HG03575 (cell line): ENCODE measurements at regions not wholly inside any gene's neighbourhood (a gene's known extent, or its start where the extent isn't known, plus 50 kb on each side); places are given as distances from the start of the nearest gene placed in this dataset.

Experiments used
- ATAC-seq: cut with Tn5 transposase; IDR thresholded peaks from one replicate; pipeline ENCODE4 v1.9.1; 2021; ENCODE audit not compliant: unreplicated experiment, insufficient number of reproducible peaks, low FRiP score; ENCODE audit errors: extremely low read depth

DNA sequence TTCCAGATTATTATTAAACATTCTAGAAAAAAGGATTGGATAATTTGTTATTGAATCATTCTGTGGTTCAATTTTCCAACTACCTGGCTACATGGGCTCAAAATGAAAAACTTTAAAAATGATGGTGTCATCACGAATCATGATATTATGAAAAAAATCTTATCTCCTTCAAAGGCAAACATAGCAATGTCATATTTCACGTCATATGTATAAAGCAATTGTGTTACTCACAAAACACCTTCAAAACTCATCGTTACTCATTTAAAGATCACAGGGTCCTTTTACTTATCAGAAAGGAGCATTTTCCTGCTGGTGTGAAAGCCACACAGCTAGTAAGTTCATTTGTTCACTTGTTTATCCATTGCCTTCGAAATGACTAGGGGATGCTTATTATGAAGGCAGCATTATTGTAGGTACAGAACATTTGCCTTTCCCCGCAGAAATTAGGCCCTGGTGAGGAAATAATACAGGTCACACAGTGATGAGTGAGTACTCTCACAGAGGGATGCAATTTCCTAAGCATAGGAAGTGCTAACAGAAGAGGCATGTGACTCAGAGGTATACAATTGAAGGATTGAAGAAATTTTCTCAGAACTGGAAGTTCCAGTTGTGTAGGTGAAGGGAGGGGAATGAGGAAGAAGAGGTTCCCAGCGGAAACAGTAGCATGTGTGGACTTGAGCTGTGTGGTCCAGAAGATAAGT is 478.7 kb downstream of the INHBA start:
- no peak for ATAC-seq

- ATAC-seq, result no peak
Observed at GRCh38 chr7:41222746-41223145, 480.1 kb downstream of the INHBA start.

DNA sequence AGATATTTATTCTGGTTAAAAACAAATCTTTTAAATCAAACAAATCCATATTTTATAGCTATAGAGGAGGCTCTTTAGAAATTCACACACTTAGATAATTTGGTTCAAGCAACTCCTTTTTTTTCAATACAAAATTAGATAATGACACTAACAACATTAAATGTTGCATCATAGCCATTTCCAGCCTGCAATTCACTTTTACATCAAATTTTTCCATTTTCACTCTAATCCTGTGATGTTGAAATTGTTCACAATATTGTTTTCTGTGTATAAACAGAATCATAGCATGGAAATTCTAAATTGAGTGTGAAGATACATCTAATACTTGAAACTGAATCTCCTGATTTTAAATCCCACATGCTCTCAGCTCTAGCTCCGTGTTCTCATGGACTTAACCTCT is 482.6 kb downstream of the INHBA start:
- no peak for ATAC-seq

GRCh38 chr7:41219276-41219675 is 483.6 kb downstream of the INHBA start:
- no peak for ATAC-seq

DNA sequence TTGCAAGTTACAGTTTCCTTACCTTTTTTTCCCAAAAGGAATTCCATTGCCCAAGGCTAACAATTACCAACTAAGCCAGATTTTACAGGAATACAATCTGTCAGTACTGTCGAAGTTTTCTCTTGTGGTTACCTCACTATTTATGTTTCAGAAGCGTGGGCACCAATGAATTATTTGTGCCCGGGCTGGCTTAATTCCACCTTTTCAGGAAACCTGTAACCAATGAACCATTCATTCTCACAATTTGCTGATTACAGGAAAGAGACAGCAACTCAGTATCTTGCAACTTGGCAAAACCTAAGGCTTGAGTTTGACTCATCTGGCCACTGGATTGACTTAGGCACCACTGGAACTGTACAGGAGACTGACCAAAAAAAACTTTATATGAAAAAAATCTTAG is 485.6 kb downstream of the INHBA start:
- no peak for ATAC-seq

DNA sequence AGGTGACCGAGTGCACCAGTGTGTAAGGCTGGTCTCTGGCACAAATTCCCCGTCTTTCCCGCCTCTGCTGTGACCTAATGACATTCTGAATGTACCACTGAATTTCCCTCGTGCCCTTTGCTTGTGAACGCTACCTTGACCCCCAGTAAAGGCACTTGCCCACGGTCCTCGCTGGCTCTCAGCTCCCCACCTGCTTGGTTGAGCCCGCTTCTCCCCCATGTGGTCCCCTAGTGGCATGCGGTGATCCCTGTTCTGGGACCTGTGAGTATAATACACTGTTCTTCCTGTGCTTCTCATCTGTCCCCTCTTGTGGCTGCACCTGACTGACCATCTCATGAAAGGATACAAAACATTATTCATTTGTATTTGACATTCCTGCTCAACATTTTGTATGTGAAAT is 495.7 kb downstream of the INHBA start:
- ATAC-seq, result no peak

GRCh38 chr7:41206267-41206666 is 496.6 kb downstream of the INHBA start:
- ATAC-seq, result no peak

- ATAC-seq, result no peak
Observed at GRCh38 chr7:41205600-41205999, 497.3 kb downstream of the INHBA start.

- no peak for ATAC-seq
Observed at GRCh38 chr7:41203542-41203941, 499.3 kb downstream of the INHBA start.

- ATAC-seq, result no peak
Observed at GRCh38 chr7:41201021-41201420, 501.9 kb downstream of the INHBA start.

GRCh38 chr7:41199136-41199535 is 503.8 kb downstream of the INHBA start:
- ATAC-seq, result no peak

DNA sequence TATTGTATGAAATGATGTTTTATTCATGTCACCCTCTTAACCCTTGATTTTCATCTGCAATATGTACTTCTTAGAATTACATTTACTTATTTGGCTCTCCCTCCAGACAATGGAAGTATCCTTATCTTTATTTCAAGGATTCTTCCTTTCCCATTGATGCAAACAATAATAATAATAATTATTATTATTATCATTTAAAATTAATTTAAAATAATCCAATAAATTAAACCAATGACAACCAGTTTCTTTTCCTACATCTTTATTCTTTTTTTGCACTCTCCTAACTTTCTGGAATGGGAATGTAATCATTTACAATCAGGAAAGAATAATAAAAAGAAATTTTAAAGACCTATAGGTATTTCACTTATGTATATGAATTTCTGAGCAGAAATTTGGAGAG is 504.4 kb downstream of the INHBA start:
- no peak for ATAC-seq

DNA sequence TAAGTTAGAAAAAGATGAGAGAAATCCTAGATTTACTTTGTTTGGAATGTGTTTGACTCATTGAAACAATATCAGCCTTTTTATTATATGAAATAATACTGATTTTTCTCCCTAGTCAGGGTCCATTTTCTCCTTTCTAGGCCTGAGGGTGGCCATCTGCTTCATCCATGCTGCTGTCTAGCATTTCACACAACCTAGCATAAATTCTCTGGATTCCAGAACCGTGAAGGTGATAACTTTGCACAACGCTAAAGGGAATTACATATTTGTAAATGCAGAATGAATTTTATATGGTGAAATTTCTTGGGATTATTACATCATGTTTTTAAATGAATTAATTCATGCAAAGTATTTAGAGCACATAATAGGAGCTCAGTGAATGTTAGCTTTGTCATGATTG is 505.1 kb downstream of the INHBA start:
- ATAC-seq, result no peak

DNA sequence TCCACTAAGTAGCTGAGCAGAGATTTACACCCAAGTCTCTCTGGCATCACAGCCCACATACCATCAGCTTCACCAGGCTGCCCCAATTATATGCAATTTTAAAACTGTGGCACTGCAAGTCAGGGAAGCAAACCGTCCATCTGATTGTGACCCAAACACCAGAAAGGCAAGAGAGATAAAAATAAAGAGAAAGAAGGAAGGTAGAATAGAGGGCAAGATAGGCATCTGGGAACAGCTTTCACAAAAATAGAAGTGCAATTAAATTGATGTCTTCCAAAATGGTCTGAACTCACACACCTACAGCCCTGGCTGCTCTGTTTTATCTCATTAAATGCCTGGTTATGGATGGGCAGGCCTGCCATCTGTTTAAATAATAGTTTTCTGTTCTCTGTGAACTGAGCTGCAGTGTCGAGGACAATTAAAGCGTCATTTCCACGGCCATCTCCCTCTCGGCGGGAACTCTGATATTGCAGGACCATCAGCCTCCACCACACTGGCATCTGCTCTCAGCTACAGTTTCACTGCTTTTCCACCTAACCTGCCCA is 509.1 kb downstream of the INHBA start:
- no peak for ATAC-seq

- no peak for ATAC-seq
Observed at GRCh38 chr7:41190581-41190980, 512.3 kb downstream of the INHBA start.

- no peak for ATAC-seq
Observed at GRCh38 chr7:41189866-41190265, 513.0 kb downstream of the INHBA start.

DNA sequence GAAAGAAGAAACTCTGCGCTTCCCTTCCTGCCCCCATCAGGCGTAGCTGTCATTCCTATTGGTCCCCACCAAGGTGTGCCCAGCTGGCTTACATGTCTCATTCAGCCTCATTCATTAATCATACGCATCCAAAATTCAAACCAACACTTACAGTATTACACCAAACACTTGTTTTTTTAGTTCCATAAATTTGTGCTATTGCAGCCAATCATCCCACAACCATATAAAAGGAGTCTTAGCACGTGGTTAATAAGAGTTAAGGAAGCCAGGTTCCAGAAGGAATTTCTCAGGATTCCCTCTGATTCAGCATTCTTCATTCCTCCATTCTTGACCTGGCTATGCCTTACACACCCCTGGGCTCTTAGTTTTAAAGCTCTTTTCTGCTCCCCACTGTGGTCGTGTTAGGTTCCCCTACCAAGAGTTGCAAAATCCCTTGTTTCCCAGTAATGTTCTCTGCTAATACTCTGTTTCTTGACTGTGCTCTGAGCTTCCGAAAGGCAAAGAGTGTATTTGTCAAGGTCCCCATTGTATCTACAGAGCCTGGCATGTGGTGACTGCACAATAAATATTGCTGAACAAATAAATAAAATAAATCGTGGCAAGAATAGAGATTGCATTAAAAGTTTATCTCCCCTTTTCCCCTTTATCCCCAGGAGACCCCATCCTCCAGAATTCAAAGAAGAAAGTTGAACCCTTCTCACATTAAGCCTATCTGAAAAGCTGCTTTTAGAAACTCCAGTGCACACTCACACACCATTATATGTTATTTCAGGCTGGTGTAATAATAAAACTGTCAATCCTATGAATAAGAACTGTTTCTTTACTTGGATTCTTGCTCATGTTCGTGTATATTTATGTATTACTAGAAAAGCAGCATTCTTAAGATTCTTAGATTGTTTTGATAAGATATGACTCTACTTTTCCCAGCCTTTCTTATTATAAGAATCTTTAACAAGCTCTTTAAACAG is 514.4 kb downstream of the INHBA start:
- ATAC-seq, result no peak

DNA sequence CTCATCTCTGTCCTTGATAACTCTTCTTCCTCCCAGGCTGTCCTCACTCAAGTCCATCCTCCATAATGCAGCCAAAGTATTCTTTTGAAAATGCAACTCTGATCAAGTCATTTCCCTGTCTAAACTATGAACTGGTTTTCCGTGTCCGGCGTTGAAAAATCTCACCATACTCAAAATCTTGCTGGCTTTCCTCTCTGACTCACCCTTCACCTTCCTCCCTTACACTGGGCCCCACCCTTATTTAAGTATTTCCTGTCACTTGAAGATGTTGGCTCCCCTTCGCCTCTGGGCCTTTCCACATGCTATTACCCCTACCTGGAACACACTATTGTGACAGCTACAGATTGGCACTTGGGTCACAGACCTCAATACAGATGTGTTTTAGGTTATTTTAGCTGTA is 515.6 kb downstream of the INHBA start:
- ATAC-seq, result no peak

DNA sequence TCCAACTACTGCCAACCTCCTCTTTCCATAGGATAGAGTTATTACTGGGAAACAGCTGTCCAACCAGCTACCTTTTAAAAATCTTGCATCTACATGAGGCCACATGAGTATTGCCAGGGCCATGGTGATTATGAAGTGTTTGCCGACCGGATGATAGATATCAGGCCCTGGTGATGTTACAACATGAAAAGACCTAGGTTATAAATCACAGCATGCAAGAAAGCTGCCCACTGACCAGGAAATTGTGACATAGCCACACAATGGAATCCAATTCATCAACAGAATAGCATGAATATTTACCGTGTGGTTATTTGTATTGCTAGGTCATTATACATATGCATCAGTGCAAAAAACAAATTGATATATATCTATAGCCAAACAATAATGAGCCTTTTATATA is 517.0 kb downstream of the INHBA start:
- ATAC-seq, result no peak

DNA sequence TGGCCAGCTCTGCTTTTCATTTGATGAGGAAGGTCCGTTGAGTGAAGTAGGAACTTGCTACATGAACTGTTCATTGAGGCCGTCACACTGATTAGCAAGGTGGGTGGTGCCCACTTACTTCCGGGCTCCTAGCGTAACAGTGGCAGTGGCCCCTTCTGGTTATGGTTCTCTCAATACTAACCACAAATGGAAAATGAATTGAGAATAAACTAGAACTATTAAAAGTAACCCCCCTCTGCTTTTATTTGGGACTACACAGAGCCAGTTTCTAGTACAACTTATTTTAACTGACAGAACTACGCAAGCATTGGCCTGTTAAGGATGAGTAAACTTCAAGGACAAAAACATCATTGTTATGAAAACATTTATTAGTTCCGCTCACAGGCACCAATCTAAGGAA is 519.1 kb downstream of the INHBA start:
- no peak for ATAC-seq
